NCI-H2107 (cell line): ENCODE measurements at regions not wholly inside any gene's neighbourhood (a gene's known extent, or its start where the extent isn't known, plus 50 kb on each side); places are given as distances from the start of the nearest gene placed in this dataset.
"Not testable (repeated sequence)": the region's sequence is repeated elsewhere in the genome, so short reads cannot be mapped to it uniquely, and the experiment has no call there.

ENCODE experiments used
- DNase-seq: peaks from one replicate; lab custom pipeline; 2025; lab: John Stamatoyannopoulos, UW

DNA sequence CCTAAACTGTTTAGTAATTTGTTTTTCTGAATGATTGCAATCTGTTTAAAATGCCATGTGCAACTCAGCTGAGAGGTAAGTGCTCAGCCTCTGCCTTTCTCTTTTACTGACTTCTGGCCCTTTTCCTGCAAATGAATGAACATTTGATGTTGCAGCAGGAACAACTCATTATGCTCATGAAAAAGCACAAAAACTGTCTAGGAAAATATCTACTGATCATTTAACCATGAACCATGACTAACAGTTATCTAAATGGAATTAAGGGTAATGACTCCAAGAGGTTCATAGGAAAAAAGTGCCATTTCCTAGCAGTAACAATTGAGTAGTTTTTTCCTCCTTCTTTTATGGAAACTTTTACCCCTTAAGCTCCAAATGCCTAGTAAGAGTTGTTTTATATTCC is 70.6 kb upstream of the ANKH start:
- DNase-seq = no peak

DNA sequence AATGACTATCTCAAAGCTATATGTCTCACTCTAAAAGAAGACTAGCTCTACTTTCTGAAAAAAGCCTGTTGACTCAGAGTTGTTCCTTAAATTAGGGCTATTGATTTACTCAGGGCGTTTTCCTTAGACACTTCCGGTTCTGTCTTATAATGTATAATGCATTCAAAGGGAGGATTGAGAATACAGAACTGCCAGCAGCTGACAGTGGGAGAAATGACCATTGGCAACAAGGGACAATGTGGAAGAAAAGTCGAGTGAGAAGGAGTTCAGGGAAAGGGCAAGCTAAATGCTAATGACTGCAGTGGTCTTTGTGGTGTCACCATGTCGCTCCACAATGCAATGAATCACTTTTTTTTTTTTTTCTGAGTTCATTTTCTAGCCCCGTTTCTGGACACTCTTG is 65.7 kb upstream of the ANKH start:
- no peak for DNase-seq

DNA sequence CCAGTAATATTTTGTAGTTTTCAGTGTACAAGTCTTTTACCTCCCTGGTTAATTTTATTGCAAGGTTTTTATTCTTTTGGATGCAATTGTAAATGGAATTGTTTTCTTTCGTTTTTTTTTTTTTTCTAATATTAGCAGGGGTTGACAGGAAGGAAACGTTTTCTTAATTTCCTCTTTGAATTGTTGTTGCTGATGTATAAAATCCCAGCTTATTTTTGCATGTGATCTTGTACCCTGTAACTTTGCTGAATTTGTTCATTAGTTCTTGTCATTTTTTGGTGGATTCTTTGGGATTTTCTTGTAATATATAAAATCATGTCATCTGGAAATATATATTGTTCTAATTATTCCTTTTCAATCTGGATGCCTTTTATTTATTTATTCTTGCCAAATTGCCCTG is 65.0 kb upstream of the ANKH start:
- no peak for DNase-seq

DNA sequence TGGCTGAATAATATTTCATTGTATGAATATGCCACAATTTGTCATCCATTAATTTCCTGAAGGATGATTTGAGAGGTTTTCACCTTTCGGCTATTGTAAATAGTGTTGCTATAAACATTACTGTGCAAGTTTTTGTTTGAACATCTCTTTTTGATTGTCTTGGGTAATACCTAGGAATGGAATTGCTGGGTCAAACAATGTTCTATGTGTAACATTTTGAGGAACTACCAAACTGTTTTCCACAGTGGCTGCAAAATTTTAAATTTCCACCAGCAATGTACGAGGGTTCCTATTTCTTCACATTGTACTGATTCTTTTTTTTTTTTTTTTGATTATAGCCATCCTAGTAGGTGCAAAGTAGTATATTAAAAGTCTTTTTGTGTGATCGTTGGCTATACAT is 63.8 kb upstream of the ANKH start:
- no peak for DNase-seq

DNA sequence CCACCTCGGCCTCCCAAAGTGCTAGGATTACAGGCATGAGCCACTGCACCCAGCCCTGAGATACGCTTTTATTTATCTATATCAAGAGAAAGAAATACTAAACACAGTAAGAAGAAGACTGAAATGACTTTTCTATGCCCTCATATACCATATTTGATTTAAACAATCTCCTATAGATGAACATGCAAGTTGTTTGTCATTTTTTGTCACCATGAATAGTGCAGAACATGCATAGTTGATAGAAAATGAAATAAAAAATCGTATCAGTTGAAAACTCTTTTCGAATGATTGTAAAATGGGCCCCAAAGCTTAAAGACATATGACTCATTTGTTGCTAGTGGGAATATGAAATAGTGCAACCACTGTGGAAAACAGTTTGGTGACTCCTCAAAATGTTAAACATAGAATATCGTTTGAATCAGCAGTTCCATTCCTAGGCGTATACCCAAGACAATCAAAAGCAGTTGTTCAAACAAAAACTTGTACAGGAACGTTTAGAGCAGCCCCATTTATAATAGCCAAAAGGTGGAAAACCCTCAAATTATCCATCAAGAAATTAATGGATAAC is 61.4 kb upstream of the ANKH start:
- DNase-seq = no peak

DNA sequence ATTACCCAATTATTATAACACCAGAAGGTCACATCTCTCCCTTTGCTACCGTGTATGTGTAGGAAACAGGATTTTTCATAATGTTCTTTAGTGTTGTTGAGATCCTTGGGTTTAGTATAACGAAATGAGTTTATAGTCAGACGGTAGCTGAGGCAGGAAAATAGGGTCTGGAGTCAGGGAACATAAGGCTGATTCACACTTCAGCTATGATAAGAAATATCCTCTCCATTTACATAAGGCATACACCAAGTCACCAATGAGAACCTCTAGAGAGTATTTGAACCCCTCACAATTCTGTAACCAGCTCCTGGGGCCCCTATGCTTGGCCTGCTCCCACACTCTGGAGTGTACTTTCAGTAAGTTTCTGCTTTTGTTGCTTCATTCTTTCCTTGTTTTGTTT is 58.9 kb upstream of the ANKH start:
- no peak for DNase-seq

DNA sequence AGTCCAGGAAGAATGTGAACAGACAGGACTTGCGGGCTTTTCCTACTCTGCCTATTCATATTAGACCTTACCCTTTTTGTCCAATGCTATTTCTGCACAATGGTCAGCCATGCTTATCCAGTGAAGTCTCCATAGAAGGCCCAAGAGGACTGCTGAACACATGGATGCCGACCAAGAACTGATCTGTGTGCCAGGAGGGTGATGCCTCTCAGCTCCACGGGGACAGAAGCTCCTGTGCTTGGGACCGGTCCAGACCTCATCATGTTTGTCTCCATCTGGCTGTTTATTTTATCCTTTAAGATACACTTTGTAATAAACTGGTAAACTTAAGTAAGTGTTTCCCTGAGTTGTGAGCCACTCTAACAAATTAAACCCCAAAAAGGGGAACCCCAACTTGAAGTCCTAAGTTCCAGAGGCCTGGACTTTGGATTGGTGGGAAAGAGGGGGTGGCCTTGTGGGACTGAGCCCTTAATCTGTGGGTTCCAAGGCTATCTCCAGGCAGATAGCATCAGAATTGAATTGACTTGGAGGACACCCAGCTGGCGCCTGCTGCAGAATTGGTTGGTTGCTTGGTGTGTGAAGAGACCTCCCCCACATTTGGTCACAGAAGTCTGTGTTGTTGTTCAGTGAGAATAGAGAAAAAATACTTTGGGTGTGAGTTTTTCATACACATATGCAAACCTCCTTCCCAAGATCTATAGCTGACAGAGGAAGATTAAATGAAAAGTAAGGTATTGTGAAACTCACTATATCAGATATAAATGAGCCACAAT is 57.9 kb upstream of the ANKH start:
- DNase-seq = no peak

DNA sequence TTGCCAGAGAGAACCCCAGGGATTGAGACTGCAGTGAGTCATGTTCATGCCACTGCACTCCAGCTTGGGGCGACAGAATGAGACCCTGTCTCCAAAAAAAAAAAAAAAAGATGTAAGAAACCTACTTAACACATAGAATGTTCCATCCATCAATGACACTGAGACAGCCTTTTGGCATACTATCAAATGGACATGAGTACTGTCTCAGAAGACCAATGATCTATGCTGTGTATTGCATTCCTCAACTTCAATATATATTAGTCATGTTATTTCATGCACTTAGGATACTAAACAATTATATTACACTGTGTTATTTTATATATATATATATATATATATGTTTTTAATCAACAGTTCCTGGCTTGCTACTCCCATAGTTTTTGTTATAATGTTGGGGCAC is 57.1 kb upstream of the ANKH start:
- DNase-seq = no peak

DNA sequence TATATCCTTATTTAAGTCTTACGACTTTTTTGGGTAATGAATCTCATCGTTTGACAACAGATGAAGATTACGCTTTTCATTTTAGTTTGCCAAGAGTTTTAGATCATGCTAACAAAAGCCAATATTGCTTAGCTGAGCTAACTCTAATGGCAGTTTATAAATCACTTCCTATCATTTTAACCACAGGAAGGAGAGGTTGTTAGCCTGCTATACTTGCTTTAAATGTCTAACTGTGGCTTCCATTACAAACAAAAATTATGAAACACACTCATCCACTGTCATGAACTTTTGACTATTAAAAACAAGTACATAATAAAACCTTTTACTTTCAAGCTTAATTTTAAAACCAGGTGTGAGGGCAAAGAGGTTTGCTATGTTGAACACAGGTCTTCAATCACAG is 53.7 kb upstream of the ANKH start:
- DNase-seq = no peak

DNA sequence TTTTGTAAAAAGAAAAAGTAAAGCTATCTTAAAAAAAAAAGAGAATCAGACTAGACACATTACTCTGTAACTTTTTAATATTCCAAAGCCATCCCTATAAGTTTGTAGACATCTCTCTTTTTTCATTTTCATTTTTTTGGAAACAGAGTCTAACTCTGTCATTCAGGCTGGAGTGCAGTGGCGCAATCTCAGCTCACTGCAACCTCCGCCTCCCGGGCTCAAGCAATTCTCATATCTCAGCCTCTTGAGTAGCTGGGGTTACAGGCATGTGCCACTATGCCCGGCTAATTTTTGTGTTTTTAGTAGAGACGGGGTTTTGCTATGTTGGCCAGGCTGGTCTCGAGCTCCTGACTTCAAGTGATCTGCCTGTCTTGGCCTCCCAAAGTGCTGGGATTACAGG is 51.4 kb upstream of the ANKH start:
- not testable (repeated sequence) for DNase-seq

DNA sequence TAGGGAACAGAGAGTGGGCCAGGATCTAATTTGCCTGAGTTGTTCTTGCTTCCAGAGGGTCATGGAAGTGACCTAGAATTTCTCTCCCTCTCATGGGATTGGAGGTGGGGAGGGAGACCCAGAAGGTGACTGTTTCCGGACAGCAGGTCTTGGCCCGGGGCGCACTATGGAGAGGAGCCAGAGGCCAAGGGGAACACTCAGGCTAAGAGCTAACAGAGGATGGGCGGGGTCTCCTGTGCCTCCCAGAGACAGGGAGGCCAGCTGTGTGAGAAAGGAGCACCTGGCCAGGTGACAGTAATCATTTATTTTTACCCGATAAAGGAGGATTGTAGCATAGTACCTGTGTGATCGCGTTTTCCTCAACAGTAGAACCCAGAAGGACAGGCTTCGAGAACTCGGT is 50.9 kb upstream of the ANKH start:
- no peak for DNase-seq
